ENCODE measurements at regions not wholly inside any gene's neighbourhood (a gene's known extent, or its start where the extent isn't known, plus 50 kb on each side); places are given as distances from the start of the nearest gene placed in this dataset.
"Not testable (repeated sequence)": the region's sequence is repeated elsewhere in the genome, so short reads cannot be mapped to it uniquely, and the experiment has no call there.

DNA sequence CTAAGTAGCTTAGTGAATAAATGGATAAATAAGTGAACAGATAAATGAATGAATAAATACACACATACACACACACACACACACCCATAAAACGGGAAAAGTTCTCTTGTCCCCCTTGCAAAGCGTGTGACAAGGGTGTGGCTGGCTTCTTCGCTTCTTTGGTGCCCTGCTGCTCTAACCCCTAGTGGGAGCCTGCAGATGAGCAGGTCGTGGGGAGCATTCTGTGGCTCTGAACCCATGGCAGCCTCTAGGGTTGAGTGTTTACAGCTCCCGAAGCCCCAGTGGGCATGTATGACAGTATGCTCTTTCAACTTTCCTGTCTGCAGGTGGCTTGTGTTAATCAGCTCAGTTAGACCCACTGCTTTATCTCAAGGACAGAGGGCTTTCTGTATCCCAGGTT is 582.3 kb downstream of the EDEM1 start:
- no peak for TF ChIP-seq ZNF8 (CRISPR knock-in tag; IDR thresholded peaks at IDR 0.05)
- TF ChIP-seq TCF4 (CRISPR knock-in tag; IDR thresholded peaks at IDR 0.05; ENCODE audit: borderline replicate concordance) = no peak
- TF ChIP-seq ZNF70 (CRISPR knock-in tag; IDR thresholded peaks at IDR 0.05) = no peak
- TF ChIP-seq, protein P1, sequence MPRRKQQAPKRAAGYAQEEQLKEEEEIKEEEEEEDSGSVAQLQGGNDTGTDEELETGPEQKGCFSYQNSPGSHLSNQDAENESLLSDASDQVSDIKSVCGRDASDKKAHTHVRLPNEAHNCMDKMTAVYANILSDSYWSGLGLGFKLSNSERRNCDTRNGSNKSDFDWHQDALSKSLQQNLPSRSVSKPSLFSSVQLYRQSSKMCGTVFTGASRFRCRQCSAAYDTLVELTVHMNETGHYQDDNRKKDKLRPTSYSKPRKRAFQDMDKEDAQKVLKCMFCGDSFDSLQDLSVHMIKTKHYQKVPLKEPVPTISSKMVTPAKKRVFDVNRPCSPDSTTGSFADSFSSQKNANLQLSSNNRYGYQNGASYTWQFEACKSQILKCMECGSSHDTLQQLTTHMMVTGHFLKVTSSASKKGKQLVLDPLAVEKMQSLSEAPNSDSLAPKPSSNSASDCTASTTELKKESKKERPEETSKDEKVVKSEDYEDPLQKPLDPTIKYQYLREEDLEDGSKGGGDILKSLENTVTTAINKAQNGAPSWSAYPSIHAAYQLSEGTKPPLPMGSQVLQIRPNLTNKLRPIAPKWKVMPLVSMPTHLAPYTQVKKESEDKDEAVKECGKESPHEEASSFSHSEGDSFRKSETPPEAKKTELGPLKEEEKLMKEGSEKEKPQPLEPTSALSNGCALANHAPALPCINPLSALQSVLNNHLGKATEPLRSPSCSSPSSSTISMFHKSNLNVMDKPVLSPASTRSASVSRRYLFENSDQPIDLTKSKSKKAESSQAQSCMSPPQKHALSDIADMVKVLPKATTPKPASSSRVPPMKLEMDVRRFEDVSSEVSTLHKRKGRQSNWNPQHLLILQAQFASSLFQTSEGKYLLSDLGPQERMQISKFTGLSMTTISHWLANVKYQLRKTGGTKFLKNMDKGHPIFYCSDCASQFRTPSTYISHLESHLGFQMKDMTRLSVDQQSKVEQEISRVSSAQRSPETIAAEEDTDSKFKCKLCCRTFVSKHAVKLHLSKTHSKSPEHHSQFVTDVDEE (CRISPR knock-in tag; IDR thresholded peaks at IDR 0.05) = no peak
- no peak for ATAC-seq

DNA sequence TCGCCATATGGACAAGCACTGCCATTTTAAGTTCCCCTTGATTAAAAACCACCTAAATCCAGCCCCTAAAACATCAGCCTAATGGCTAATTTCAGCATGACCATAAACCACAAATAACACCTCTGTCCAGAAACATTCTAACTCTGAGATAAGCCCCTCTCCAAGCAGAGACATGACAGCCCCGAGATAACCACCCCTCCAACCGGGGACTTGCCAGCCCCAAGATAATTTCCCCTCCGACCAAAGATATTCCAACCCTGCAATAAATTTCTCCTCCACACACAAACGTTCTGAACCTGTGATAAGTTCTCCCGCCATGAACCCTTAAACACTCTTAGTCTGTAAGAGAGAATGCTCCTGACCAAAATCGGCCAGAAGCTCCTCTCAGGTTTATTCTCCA is 586.8 kb downstream of the EDEM1 start:
- TF ChIP-seq ZC3H10 (CRISPR knock-in tag; IDR thresholded peaks at IDR 0.05) (no peak), ZNF70 (CRISPR knock-in tag; IDR thresholded peaks at IDR 0.05) (no peak), BACH2 (CRISPR knock-in tag; IDR thresholded peaks at IDR 0.05; ENCODE audit: borderline replicate concordance) (no peak), CSDC2 (CRISPR knock-in tag; IDR thresholded peaks at IDR 0.05) (no peak), ZFP30 (CRISPR knock-in tag; IDR thresholded peaks at IDR 0.05) (no peak), ESRRG (CRISPR knock-in tag; IDR thresholded peaks at IDR 0.05) (no peak), ZFP3 (CRISPR knock-in tag; IDR thresholded peaks at IDR 0.05) (no peak), PPARA (CRISPR knock-in tag; IDR thresholded peaks at IDR 0.05; ENCODE audit: borderline replicate concordance) (no peak), SNAI2 (CRISPR knock-in tag; IDR thresholded peaks at IDR 0.05) (no peak), GLIS3 (CRISPR knock-in tag; IDR thresholded peaks at IDR 0.05) (no peak), RARB (CRISPR knock-in tag; IDR thresholded peaks at IDR 0.05) (no peak), ZNF565 (CRISPR knock-in tag; conservative IDR thresholded peaks at IDR 0.05; ENCODE audit: low read depth) (no peak), OSR1 (CRISPR knock-in tag; IDR thresholded peaks at IDR 0.05) (no peak)
- TF ChIP-seq, protein P2, sequence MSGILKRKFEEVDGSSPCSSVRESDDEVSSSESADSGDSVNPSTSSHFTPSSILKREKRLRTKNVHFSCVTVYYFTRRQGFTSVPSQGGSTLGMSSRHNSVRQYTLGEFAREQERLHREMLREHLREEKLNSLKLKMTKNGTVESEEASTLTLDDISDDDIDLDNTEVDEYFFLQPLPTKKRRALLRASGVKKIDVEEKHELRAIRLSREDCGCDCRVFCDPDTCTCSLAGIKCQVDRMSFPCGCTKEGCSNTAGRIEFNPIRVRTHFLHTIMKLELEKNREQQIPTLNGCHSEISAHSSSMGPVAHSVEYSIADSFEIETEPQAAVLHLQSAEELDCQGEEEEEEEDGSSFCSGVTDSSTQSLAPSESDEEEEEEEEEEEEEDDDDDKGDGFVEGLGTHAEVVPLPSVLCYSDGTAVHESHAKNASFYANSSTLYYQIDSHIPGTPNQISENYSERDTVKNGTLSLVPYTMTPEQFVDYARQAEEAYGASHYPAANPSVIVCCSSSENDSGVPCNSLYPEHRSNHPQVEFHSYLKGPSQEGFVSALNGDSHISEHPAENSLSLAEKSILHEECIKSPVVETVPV (CRISPR knock-in tag; IDR thresholded peaks at IDR 0.05) = no peak
- TF ChIP-seq, protein P3, sequence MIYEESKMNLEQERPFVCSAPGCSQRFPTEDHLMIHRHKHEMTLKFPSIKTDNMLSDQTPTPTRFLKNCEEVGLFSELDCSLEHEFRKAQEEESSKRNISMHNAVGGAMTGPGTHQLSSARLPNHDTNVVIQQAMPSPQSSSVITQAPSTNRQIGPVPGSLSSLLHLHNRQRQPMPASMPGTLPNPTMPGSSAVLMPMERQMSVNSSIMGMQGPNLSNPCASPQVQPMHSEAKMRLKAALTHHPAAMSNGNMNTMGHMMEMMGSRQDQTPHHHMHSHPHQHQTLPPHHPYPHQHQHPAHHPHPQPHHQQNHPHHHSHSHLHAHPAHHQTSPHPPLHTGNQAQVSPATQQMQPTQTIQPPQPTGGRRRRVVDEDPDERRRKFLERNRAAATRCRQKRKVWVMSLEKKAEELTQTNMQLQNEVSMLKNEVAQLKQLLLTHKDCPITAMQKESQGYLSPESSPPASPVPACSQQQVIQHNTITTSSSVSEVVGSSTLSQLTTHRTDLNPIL (CRISPR knock-in tag; IDR thresholded peaks at IDR 0.05; ENCODE audit: low read depth) = no peak
- TF ChIP-seq, protein P1 (CRISPR knock-in tag; IDR thresholded peaks at IDR 0.05) = no peak
- TF ChIP-seq, protein P4, sequence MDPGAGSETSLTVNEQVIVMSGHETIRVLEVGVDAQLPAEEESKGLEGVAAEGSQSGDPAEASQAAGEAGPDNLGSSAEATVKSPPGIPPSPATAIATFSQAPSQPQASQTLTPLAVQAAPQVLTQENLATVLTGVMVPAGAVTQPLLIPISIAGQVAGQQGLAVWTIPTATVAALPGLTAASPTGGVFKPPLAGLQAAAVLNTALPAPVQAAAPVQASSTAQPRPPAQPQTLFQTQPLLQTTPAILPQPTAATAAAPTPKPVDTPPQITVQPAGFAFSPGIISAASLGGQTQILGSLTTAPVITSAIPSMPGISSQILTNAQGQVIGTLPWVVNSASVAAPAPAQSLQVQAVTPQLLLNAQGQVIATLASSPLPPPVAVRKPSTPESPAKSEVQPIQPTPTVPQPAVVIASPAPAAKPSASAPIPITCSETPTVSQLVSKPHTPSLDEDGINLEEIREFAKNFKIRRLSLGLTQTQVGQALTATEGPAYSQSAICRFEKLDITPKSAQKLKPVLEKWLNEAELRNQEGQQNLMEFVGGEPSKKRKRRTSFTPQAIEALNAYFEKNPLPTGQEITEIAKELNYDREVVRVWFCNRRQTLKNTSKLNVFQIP (CRISPR knock-in tag; IDR thresholded peaks at IDR 0.05; ENCODE audit: borderline replicate concordance, low read depth) = no peak
- ATAC-seq = no peak

DNA sequence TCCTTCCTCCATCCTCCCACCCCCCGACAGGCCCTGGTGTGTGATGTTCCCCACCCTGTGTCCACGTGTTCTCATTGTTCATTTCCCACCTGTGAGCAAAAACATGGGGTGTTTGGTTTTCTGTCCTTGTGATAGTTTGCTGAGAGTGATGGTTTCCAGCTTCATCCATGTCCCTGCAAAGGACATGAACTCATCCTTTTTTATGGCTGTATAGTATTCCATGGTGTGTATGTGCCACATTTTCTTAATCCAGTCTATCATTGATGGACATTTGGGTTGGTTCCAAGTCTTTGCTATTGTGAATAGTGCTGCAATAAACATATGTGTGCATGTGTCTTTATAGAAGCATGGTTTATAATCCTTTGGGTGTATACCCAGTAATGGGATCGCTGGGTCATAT is 587.6 kb downstream of the EDEM1 start:
- ATAC-seq = not testable (repeated sequence)

DNA sequence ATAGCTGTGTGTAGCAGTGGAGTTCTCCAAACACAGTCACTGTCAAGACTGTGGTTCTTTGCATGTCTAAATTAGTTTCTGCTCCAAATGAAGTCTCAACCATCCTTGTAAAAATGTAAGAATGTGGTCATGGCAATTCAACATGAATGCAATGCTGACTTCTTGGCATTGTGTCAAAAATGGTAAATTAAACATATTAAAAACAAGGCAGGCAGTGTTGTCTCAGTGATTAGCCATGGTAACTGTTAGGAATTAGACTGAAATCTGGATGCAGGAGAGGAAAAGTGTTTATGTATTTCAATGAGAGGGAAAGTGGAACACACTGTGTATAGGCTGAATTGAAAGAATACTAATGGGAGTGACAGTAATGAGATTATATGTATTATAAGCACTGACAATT is 597.2 kb downstream of the EDEM1 start:
- ATAC-seq = no peak
- no peak for TF ChIP-seq TCF4 (CRISPR knock-in tag; IDR thresholded peaks at IDR 0.05; ENCODE audit: borderline replicate concordance)
